ENCODE measurements at regions not wholly inside any gene's neighbourhood (a gene's known extent, or its start where the extent isn't known, plus 50 kb on each side); places are given as distances from the start of the nearest gene placed in this dataset.

DNA sequence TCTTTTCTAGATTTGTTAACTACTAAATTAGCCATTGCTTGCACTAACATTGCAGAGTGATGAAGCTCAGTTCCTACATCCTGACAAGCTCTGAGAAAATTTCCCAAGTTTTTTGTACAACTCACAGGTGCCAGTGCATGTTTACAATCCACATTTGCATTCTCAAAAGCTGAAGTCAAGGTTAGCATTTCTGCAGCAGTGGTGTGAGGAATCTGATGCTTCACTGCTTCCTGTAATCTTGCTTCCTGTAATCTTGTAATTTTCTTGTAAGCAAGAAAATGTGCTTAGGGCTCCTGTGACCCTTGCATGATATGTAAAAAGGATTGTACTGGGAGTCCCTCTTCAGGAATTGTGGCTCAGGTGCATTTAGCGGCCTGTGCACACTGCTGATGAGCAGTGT is 207.4 kb upstream of the CXCL13 start:
- TF ChIP-seq ZBTB7A (IDR thresholded peaks at IDR 0.05; ENCODE audit: low read depth) (no peak), TCF12 (IDR thresholded peaks at IDR 0.05; ENCODE audit: low read depth) (no peak)
- TF ChIP-seq, protein P1, sequence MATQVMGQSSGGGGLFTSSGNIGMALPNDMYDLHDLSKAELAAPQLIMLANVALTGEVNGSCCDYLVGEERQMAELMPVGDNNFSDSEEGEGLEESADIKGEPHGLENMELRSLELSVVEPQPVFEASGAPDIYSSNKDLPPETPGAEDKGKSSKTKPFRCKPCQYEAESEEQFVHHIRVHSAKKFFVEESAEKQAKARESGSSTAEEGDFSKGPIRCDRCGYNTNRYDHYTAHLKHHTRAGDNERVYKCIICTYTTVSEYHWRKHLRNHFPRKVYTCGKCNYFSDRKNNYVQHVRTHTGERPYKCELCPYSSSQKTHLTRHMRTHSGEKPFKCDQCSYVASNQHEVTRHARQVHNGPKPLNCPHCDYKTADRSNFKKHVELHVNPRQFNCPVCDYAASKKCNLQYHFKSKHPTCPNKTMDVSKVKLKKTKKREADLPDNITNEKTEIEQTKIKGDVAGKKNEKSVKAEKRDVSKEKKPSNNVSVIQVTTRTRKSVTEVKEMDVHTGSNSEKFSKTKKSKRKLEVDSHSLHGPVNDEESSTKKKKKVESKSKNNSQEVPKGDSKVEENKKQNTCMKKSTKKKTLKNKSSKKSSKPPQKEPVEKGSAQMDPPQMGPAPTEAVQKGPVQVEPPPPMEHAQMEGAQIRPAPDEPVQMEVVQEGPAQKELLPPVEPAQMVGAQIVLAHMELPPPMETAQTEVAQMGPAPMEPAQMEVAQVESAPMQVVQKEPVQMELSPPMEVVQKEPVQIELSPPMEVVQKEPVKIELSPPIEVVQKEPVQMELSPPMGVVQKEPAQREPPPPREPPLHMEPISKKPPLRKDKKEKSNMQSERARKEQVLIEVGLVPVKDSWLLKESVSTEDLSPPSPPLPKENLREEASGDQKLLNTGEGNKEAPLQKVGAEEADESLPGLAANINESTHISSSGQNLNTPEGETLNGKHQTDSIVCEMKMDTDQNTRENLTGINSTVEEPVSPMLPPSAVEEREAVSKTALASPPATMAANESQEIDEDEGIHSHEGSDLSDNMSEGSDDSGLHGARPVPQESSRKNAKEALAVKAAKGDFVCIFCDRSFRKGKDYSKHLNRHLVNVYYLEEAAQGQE (IDR thresholded peaks at IDR 0.05; ENCODE audit: low read depth): no peak

DNA sequence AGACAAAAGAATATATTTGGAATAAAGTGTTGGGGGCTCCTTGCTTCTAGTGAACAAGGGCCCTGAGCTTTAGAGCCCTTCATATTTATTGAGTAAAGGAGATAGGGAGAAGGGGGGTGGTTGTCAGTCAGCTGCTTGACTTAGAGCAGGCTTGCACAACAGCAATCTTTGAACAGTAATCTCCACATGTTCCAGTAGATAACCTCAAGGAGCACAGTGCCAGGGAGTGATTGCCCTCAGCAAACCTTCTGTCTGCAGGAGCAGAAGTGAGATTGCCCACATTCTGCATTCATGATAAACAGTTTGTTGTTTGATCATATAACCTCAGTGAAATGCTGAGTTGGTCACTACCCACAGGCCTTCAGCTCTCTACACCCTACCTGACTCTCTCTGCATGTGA is 205.8 kb upstream of the CXCL13 start:
- TF ChIP-seq TCF12 (IDR thresholded peaks at IDR 0.05; ENCODE audit: low read depth): no peak
- TF ChIP-seq NFIC (IDR thresholded peaks at IDR 0.05): no peak
- TF ChIP-seq EGR1 (IDR thresholded peaks at IDR 0.05): no peak
- TF ChIP-seq, protein P1 (IDR thresholded peaks at IDR 0.05; ENCODE audit: low read depth): no peak
- no peak for TF ChIP-seq CEBPB (IDR thresholded peaks at IDR 0.05)

DNA sequence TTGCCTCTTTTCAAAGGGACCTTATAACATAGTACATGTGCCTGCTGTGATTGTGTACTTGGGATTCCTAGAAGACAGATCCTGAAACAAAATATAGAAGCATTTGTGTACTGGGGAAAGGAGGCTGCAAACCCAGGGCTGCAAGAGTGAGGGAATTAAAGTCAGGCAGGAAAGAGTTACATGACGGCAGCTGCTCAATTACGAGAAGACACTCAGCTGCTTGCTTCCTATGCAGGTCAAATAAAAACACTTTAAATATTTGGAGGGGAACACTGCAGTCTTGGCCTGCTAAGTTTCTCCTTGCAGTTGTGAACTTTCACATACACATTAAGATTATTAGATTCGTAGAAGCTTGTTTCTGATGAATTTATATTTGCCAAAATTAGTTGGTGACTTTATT is 191.9 kb upstream of the CXCL13 start:
- TF ChIP-seq NFIC (IDR thresholded peaks at IDR 0.05) (no peak), RAD21 (IDR thresholded peaks at IDR 0.05; ENCODE audit: low read depth) (no peak), CEBPB (IDR thresholded peaks at IDR 0.05) (no peak), ZBTB7A (IDR thresholded peaks at IDR 0.05; ENCODE audit: low read depth) (no peak), FOXM1 (IDR thresholded peaks at IDR 0.05; ENCODE audit: borderline replicate concordance, low read depth) (no peak), CREB1 (IDR thresholded peaks at IDR 0.05; ENCODE audit: low read depth) (no peak), TAF1 (IDR thresholded peaks at IDR 0.05; ENCODE audit: low read depth) (no peak)
- TF ChIP-seq, protein P1 (IDR thresholded peaks at IDR 0.05; ENCODE audit: low read depth): no peak
- TF ChIP-seq, protein P2, sequence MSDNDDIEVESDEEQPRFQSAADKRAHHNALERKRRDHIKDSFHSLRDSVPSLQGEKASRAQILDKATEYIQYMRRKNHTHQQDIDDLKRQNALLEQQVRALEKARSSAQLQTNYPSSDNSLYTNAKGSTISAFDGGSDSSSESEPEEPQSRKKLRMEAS (IDR thresholded peaks at IDR 0.05): no peak

DNA sequence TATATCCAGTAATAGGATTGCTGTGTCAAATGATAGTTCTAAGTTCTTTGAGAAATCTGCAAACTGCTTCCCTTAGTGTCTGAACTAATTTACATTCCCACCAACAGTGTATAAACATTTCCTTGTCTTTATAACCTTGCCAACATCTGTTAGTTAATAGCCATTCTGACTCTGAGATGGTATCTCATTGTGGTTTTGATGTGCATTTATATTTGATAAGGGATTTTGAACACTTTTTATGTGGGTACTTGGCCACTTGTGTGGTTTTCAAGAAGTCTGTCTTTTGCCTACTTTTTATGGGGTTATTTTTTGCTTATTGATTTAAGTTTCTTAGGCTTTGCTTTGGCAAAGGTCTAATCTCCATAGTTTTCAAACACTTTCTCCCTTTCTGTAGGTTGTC is 189.9 kb upstream of the CXCL13 start:
- TF ChIP-seq TCF12 (IDR thresholded peaks at IDR 0.05; ENCODE audit: low read depth): no peak
- TF ChIP-seq EP300 (IDR thresholded peaks at IDR 0.05; ENCODE audit: borderline replicate concordance): no peak

DNA sequence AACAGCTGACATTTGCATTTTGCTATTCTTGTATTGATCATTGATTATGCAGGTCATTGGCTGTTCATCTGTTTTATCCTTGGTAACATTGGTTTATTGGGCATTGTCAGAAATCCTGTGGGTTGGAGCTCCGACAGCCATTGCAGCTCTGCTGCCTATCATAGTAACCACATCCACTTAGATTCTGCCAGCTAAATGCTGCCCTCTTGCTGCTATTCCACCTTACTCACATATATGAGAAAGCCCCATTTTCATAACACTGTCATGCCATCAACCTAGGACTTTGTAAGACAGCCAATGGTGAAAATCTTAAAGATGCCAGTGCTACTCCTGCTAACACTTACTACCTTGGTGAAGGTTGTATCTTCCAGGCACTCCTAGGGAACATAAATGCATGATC is 187.3 kb upstream of the CXCL13 start:
- TF ChIP-seq TEAD4 (IDR thresholded peaks at IDR 0.05): no peak
- peak; percentile 49 for TF ChIP-seq RAD21 (IDR thresholded peaks at IDR 0.05; ENCODE audit: low read depth)

DNA sequence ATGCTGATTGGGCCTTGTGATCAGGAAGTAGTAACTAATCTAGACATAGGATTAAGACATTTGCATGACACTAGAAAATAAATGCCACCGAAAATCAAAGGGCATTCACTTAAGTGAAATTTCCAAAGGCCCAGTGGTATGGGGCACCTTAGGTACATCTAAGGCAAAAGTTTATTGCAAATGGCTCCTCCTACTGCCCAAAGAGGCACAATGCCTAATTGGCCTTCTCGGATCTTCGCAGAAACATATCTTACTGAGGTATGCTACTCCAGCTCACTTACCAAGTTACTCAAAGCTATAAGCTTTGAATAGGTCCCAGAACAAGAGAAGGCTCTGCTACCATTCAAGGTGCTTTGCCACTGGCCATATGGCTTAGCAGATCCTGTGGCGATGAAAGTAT is 174.8 kb upstream of the CXCL13 start:
- TF ChIP-seq TEAD4 (IDR thresholded peaks at IDR 0.05) (no peak), RAD21 (IDR thresholded peaks at IDR 0.05; ENCODE audit: low read depth) (no peak), EP300 (IDR thresholded peaks at IDR 0.05; ENCODE audit: borderline replicate concordance) (no peak), ZBTB7A (IDR thresholded peaks at IDR 0.05; ENCODE audit: low read depth) (no peak), NFIC (IDR thresholded peaks at IDR 0.05) (no peak), YY1 (IDR thresholded peaks at IDR 0.05; ENCODE audit: low read depth) (no peak), CEBPB (IDR thresholded peaks at IDR 0.05) (no peak), CREB1 (IDR thresholded peaks at IDR 0.05; ENCODE audit: low read depth) (no peak), TAF1 (IDR thresholded peaks at IDR 0.05; ENCODE audit: low read depth) (no peak), TCF12 (IDR thresholded peaks at IDR 0.05; ENCODE audit: low read depth) (no peak), FOXM1 (IDR thresholded peaks at IDR 0.05; ENCODE audit: borderline replicate concordance, low read depth) (no peak)
- TF ChIP-seq, protein P2 (IDR thresholded peaks at IDR 0.05): no peak
- TF ChIP-seq, protein P1 (IDR thresholded peaks at IDR 0.05; ENCODE audit: low read depth): no peak
